RPMI8226 (cell line): ENCODE measurements at regions not wholly inside any gene's neighbourhood (a gene's known extent, or its start where the extent isn't known, plus 50 kb on each side); places are given as distances from the start of the nearest gene placed in this dataset.
"Not testable (repeated sequence)": the region's sequence is repeated elsewhere in the genome, so short reads cannot be mapped to it uniquely, and the experiment has no call there.

Experiments
- DNase-seq: peaks from one replicate; pipeline ENCODE4 v3.0.0-alpha.2; 2015

DNA sequence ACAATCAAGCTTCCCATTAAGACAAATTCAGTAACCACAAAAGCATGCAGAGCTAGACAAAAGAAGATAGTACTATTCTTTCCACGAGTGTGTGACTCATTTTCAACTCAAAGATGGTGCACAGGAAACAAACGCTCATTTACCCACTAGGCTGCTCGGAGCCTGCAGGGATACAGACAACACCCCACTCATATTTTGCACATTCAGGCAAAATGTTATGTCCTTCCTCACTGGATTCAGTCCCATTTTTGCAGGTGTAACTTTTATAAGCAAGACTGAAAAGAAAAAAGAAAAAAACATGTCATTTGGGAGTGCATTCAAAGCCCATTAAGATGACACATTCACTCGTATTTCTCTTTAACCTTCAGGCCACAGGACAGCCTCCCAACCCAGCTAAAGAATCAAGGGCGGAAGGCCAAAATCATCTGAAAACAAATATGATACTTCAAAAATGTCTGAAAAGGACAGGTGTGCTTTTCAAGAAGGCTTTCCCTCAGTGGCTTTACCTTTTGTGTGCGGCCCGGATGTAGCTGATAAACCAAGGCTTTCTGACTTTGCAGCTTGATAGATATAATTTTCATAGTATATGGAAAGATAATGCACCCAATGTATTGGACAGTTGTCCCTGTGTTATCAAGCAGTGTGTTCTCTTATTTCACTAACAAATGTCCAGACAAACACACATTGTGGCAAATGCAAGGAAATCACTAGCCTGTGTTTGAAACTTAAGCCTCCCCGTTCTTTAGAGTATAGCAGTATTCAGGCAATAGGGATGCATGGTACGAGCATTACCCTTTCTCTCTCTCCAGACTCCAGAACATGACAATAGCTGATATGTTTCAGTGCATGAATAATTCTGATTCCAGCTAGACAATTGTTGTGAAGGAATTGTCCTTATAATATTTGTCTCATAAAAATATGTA, 147.8 kb upstream of the KRR1 start:
- peak; percentile 57 for DNase-seq

DNA sequence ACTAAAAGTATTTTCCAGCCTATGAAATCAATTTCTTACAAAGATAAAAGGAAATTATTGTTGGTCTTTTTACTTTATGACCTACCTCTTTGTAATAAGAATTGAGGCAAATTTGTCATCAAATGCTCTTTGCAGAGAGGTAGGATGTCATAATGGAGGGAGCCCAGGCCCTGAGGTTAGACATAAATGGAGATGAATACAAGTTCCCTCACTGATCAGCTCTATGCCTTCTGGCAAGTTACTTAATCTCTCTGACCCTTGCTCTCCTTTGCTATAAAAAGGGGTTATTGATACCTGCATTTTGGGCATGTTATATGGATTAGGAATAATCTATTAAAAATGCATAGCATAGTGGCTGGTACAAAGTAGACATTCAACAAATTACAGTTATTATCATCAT, 146.9 kb upstream of the KRR1 start:
- no peak for DNase-seq

DNA sequence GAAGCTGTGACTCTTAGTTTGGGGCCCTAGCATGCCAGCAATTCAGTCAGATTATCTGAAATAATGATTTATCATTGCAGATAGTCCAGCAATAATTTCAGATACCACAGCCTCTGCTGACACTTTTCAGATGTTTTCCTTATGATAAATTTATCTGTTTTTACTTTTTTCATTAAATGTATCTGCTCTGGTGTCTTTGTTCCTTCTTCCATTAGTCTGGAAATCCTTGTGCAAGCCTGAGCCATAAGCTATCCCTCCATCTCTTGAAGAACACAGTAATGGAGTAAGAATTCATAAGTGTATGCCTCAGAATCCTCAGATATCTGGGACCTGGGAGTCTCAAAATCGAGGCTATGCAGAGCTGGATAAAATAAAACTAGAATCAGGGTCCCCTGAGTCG, 146.4 kb upstream of the KRR1 start:
- DNase-seq = no peak

DNA sequence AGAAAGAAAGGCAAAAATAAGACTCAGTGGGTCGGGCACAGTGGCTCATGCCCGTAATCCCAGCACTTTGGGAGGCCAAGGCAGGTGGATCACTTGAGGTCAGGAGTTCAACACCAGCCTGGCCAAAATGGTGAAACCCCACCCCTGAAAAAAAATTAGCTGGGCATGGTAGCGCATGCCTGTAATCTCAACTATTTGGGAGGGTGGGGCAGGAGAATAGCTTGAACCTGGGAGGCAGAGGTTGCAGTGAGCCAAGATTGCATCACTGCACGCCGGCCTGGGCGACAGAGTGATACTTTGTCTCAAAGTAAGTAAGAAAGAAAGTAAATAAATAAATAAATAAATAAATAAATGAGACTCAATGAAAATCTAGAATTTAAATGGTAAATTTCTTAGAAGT, 145.9 kb upstream of the KRR1 start:
- DNase-seq = not testable (repeated sequence)

DNA sequence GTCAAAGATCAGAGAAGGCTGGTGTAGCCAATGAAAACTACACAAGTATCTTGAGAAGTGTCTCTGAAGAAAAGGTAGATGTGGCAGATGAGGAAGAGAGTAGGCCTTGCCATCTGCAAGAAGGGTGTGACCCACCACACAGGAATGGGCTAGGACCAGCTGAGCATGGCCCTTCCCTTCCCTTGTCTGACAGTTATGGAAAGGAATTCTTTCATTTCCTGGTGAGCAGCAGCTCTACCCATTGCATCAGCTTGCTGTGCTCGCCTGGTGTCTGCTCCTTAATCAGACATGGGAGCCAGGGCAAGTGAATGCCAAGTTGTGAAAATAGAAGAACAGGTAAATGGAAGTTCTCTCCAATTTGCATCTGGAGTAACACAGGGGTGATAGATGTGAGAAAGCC, 145.2 kb upstream of the KRR1 start:
- DNase-seq = no peak

DNA sequence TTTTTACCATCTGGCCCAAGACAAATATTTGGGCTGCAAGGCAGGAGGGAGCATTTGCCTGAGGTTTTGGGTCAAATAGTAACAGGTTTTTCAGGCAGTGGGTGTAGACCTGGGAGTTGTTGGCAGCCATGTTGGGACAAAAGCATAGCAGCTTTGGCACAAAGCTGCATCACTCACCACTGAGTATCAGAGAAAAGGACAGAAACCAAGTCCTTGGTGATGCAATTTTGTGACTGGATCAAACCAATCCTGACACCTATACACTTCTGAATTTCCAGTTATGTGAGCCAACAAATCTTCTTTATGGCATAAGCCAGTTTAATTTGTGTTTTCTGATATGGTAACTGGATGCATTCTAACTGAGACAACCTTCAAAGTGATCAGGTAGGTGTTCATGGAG, 144.8 kb upstream of the KRR1 start:
- no peak for DNase-seq

DNA sequence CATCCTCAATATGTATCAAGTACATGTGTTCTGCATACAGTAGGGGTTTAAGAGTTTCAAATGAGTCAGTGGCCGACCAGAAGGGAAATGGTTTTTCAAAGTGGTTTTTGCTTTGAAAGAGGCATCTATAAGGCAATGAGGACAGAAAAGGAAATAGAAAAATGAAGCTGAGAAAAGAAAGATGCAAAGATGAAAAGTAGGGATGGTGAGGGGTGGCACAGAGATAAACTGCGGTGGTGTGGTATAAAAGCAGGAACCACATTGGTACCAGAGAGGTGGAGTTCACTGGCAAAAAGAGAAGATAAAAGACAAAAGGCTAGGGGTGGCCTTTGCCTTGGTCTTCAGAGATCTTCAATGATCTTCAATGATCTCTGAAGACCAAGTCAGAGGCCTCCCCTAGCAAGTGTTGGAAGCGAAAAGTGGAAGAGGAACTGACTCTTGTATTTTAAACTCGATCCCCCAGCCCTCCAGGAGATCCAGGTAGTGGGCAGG, 144.0 kb upstream of the KRR1 start:
- no peak for DNase-seq

DNA sequence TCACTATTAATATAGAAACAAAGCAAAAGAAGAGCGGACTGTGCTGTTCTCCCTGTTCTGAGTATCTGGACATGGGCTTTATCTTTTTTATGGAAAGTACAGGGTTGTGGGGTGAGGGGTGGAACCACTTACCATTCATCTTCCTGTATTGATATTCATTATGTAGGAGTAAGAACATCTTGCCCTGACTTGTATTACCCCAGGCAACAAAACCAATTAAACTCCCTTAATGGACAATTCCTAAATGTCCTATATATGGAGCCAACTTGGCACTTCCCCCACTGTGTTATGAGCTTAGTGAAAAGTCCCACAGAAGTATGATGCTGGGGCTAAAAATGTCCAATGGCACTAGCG, 139.9 kb upstream of the KRR1 start:
- DNase-seq = no peak

DNA sequence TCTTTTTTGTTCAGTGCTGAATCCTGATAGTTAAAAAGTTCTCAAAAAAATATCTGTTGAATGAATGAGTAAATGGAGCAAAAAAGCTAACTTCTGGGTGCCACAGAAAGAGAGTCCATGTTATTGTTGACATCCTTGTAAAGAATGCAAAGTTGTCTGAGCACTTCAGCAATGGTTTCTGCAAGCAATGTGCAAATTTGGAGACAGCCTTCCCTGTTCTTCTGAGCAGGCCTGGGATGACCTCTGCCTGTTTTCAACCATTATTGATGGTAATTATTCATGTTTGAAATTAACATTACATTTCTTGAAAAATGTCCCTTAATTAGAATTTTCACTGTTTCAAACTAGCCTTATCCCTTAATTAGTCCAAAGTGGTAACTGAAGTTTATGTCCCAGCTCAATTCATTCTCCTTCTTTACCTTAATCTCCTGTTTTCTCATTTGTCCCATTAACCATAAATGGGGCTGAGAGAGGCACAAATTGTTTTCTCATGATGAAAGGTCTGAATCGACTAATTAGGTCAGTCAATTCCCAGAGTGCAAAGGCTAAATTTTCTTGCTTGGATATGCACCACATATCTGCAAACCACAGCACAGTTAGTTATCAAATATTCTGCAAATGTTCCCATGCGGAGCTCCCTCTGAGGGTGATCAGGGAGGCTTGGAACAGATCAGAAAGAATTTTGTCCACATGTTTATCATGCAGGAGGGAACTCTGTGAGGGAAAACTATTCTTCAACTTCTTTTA, 139.4 kb upstream of the KRR1 start:
- DNase-seq = no peak

DNA sequence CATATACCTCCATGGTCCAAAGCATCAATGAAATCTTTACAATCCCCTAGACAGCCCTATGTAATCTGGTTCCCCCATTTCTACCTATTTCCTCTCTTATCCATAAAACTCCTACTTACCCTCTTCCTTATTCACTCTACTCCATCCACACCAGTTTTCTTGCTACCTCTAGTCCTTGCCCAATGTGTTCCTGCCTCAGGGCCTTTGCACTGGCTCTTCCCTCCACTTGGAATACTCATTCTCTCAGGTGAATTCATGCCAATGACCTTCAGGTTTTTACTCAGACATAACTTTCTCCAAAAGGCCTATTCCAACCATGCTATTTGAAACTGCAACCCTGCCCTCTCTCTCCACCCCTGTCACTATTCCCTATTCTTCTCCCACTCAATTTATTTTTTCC, 138.7 kb upstream of the KRR1 start:
- DNase-seq = no peak

DNA sequence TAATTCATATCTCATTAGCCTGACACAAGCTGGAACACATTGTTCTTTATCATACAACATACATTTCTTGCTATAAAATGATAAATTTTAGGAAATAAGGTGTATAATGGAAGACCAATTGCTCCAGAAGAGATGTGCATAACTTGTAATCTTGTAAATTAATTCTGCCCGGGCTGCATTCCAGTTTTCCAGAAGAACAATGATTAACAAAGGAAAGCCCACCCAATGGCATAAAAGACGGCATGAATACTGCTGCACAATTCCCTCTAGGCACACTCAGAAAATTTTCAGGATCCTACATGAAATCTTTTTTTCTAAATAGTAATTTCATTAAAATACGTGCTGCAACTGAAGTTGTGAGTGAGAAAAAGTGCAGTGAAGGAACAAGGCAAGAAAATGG, 137.4 kb upstream of the KRR1 start:
- DNase-seq = no peak

DNA sequence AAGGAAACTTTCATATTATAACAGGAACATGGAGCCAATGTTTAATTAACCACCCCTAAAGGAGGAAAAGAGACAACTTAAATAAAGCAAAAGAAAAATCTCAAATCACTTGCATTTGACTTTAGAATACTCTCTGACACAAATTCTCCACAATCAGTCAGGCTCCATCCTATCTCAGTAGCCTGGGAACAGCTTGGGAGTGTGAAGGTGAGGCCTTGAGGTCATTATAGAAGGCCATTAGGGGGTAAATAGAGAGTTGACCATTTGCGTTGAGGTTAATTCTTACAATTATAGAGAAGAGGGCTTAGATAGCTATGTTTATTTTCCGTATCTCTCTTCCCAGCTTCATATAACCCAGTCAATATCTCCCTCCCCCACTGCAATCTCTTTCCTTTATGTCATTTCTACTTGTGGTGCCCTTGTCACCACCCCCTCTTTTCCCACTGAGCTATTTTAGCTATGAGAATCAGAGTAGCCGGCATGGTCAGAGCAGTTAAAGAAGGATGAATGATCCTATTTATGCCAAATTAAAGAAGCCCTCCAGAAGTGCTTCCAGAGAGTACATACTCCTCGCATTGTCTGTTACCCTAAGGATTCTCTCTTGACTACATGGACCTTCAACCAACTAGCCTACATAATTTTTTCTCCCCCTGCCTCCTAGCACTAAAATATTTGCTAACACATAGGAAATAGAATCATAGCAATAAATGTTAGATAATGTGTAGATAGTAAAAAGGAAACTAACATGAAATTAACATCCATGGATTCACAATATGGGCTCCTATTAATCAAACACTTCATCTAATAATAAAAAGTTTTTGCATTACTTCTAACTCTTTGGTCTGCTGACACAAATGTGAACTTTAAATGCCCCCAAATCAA, 135.2 kb upstream of the KRR1 start:
- no peak for DNase-seq

DNA sequence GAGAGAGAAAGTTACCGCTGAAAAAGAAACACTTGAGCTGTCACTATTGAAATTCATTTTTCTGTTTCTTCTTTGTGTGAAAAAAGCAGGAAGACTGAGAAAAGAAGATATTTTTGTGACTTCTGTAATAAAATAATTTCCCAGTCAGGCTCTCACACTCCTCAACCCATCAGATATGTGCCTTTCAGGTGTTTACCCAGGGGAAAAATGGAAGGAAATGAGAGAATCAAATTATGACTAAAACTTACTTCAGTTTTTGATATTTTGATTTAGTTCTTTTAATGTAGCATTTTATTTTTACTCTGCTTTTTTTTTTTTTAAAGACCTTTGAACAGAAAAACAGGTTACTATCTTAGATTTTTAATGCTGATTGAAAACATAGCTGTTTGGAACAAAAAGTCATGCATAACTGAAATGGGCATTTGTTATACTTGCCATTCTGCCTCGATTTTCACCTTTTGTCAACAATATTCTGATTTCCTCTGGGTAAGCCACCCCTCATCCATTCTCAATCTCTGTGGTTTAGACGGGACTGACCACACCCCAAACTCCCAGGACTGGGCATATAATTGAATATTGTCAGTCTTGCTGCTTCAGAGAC, 133.2 kb upstream of the KRR1 start:
- DNase-seq = no peak

DNA sequence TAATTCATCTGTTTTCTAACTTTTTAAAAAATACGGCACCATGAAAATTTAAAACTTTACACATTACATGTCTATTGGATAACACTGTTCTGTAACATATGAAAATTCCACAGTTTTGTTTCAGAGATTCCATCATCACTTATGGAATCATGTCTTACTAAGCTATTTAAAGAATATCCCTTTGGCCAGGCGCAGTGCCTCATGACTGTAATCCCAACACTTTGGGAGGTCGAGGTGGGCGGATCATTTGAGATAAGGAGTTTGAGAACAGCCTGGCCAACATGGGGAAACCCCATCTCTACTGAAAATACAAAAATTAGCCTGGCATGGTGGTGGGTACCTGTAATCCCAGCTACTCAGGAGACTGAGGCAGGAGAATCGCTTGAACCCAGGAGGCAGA, 131.7 kb upstream of the KRR1 start:
- DNase-seq = not testable (repeated sequence)

DNA sequence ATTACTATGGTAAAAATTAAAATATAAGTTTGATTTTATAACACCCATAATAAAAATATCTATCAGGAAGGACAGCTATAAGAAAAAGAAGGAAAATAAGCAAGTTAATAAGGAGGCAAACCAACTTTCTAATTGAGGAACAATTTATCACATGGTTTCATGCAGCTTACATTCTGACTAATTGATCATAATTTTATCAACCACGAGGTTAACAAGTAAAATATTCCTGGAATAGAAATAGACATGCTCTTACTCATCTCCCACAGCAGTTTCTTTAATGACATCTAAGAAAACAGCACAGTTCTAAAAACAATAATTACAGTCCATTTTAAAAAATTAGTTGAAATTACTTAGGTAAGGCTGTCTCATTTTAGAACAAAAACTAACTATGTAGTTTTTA, 130.8 kb upstream of the KRR1 start:
- no peak for DNase-seq

DNA sequence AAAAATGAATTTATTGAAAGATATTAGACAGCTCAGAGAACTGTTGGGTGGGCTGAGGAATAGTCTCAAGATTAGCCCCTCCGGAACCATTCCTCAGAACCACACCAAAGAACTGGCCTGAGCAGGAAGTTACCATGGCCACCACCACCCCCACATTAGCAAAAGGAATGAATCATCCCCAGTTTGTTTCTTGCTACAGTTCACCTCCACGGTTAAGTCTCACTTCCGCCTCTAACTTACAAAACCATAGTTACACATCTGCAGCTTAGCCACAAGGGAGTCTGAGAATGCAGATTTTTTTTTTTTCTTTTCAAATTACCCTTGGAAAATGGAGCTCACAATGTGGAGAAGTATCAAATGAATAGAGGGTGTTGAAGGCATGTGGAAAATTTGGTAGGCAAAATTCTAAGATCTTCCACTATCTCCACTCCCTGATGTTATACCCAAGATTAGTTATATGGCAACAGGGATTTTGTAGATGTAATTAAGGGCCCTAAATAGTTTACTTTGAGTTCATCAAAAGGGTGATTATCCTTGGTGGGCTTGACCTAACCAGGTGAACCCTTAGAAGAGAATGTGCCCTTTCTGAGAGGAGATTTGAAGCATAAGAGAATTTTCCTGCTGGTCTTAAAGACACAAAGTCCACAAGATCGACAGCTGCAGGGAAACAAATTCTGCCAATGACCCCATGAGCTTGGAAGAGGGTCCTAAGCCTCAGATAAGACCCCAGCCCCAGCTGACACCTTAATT, 129.8 kb upstream of the KRR1 start:
- peak; percentile 69 for DNase-seq

DNA sequence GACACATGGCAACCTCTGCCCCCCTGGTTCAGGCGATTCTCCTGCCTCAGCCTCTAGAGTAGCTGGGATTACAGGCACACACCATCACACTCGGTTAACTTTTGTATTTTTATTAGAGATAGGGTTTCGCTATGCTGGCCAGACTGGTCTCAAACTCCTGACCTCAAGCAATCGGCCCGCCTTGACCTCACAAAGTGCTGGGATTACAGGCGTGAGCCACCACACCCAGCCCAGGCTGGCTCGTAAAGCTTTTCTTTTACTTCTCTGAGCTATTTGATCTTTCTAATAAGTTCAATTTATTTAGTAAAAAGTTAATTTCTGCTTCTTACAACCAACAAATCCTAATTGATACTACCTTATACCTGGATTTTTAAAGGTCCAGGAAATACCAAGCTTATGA, 127.4 kb upstream of the KRR1 start:
- DNase-seq = no peak

DNA sequence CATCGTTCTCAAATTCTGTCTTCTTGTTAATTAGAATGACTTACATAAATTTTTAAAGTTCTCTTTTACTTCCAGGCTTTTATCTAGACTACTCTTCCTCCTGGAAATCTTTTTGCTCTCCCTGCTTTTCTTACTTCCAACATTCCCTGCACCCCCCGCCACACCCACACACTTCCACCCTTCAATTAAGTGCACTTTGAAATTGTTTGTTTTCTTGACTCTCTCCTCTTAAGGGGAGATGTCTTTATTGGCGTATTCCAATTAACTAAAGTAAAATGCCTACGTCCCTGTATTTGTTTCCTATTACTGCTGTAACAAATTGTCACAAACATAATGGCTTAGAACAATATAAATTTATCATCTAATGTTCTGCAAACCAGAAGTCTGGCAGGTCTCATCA, 125.2 kb upstream of the KRR1 start:
- DNase-seq = no peak

DNA sequence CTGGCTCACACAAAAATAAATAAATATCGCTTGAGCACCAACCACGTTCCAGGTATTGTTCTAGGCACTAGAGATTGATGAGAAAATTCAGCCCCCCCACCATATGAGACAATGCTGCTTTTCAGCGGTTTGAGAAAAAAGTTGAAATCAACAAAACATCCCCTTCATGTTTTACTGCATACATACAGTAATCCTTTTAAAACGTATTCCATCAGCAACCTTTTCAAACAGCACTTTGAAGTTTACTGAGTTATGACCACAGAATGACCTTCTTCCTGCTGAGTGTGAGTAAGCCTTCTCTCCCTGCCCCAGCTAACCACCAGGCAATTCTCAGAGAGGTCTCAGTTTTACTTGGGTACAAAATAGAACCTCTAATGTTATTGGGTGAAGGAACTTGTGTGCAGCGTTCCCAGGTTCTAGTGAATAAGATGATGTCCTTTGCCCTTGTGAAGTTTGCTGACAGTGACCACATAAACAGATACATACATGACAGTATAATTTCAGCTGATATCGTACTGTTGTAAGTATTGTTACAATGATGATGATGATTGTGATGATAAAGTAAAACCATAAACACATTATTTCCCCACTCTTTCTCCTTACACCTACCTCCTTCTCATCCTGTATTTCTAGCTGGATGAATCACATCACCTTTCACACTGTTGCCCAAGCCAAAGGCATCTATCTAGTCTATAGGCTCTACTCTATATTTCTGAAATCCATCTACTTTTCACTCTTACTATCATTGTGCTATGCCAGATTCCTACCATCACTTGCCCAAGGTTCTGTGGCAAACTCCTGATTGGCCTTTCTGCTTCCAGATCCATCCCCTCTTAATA, 124.4 kb upstream of the KRR1 start:
- DNase-seq = peak; percentile 25

DNA sequence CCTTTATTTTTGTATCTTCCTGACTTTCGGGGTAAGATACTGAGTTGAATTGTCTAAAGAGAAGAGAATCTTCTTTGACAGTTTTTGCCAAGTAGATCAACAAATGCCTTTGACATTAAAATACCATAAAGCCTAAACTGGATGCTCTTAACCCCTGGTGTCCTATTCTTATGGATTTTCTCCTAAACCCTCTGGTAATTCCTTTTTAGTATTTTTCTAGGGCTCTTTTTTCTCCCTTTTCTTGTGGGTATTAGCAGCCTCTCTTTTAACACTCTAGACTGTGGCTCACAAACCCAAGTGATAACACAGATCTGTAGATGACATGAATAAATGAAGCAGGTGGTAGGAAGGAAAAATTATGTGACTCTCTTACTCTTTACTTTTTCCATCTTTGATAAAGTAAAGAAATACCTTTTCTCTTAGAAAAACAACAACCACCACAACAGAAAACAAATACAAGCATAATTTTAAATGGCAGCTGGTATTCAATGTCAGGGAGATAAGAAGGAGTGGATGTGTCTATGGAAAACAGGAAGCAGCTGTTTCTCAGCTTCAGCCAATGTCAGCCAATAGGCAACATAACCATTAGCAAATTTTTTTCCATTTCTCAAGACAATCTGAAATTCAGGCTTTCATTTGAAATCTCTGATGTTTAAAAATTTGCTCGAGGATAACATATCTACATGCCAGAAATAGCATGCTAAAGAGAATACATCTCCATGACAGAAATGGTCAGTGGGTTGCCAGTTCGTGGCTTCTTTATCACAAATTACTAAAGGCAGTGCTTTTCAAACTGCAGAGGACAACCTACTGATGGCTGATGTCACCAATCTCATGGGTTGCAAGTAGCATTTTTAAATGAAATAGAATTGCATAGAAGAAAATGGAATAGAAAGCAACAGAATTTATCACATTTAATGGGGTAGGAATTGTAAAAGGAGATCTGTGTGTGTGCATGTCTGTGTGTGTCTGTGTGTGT, 123.1 kb upstream of the KRR1 start:
- no peak for DNase-seq
